ENCODE measurements at regions not wholly inside any gene's neighbourhood (a gene's known extent, or its start where the extent isn't known, plus 50 kb on each side); places are given as distances from the start of the nearest gene placed in this dataset.
"Not testable (repeated sequence)": the region's sequence is repeated elsewhere in the genome, so short reads cannot be mapped to it uniquely, and the experiment has no call there.

GRCh38 chr5:113760486-113760885, 247.0 kb downstream of the YTHDC2 start:
- no peaks in the 10 kb centered on the region for H3K4me1 ChIP-seq (replicated peaks in 1 of 2)
- no peak for DNase-seq
- no peaks in the 10 kb centered on the region for H3K9me3 ChIP-seq (replicated peaks in 1 of 3)
- TF ChIP-seq CTCF (IDR thresholded peaks at IDR 0.05) (no peak), POLR2A (IDR thresholded peaks at IDR 0.05) (no peak)
- no peaks in the 10 kb centered on the region for H3K27me3 ChIP-seq
- no peak overlapping the region for H3K4me3 ChIP-seq
- no peaks in the 10 kb centered on the region for H3K36me3 ChIP-seq (replicated peaks in 1 of 2)
- 59 to 83% (median 69%) methylated on average over 1 of the region's 1 CpG for WGBS, 4 donors
- intact Hi-C loops (cut with DNase I): no loop called here
- no peak overlapping the region for H3K27ac ChIP-seq

- TF ChIP-seq CTCF (IDR thresholded peaks at IDR 0.05) (no peak), POLR2A (IDR thresholded peaks at IDR 0.05) (no peak)
- H3K36me3 ChIP-seq (replicated peaks in 1 of 2): no peaks in the 10 kb centered on the region
- DNase-seq: no peak
- no peaks in the 10 kb centered on the region for H3K27me3 ChIP-seq
- no peak overlapping the region for H3K27ac ChIP-seq
- no peaks in the 10 kb centered on the region for H3K4me1 ChIP-seq (replicated peaks in 1 of 2)
- no peak overlapping the region for H3K4me3 ChIP-seq
- WGBS, 4 donors: 65 to 82% (median 78%) methylated on average over 1 of the region's 1 CpG
- intact Hi-C loops (cut with DNase I): no loop called here
- H3K9me3 ChIP-seq (replicated peaks in 1 of 3): no peaks in the 10 kb centered on the region
Observed at GRCh38 chr5:113761594-113761993, 248.1 kb downstream of the YTHDC2 start.

GRCh38 chr5:113764382-113764781, 250.9 kb downstream of the YTHDC2 start:
- intact Hi-C loops (cut with DNase I): no loop called here
- Histone ChIP-seq H3K4me3 (no peak overlapping the region), H3K27me3 (no peaks in the 10 kb centered on the region), H3K4me1 (replicated peaks in 1 of 2) (no peaks in the 10 kb centered on the region), H3K27ac (no peak overlapping the region), H3K36me3 (replicated peaks in 1 of 2) (no peaks in the 10 kb centered on the region), H3K9me3 (replicated peaks in 1 of 3) (no peaks in the 10 kb centered on the region)
- TF ChIP-seq POLR2A (IDR thresholded peaks at IDR 0.05): no peak
- TF ChIP-seq CTCF (IDR thresholded peaks at IDR 0.05): no peak
- no peak for DNase-seq

- H3K4me1 ChIP-seq (replicated peaks in 1 of 2); H3K36me3 ChIP-seq (replicated peaks in 1 of 2); H3K27ac ChIP-seq; H3K27me3 ChIP-seq; intact Hi-C loops (cut with DNase I); H3K4me3 ChIP-seq; DNase-seq; H3K9me3 ChIP-seq (replicated peaks in 1 of 3): not testable (repeated sequence)
- WGBS, 4 donors: 41 to 92% (median 60%) methylated on average over 2 of the region's 2 CpGs
Observed at GRCh38 chr5:113766827-113767226, 253.3 kb downstream of the YTHDC2 start.

GRCh38 chr5:113770648-113771047, 257.2 kb downstream of the YTHDC2 start:
- Histone ChIP-seq H3K27ac (no peak overlapping the region), H3K9me3 (replicated peaks in 1 of 3) (no peaks in the 10 kb centered on the region), H3K4me3 (no peak overlapping the region), H3K27me3 (no peaks in the 10 kb centered on the region), H3K36me3 (replicated peaks in 1 of 2) (no peaks in the 10 kb centered on the region), H3K4me1 (replicated peaks in 1 of 2) (no peaks in the 10 kb centered on the region)
- no peak for DNase-seq
- WGBS, 4 donors: 69 to 78% (median 73%) methylated on average over 3 of the region's 3 CpGs
- no peak for TF ChIP-seq POLR2A (IDR thresholded peaks at IDR 0.05)
- TF ChIP-seq CTCF (IDR thresholded peaks at IDR 0.05): no peak
- intact Hi-C loops (cut with DNase I): no loop called here
